Upper lobe of left lung (tissue), 4 donors: ENCODE measurements at regions not wholly inside any gene's neighbourhood (a gene's known extent, or its start where the extent isn't known, plus 50 kb on each side); places are given as distances from the start of the nearest gene placed in this dataset.

Experiments
- CTCF ChIP-seq, 6 experiments: fragments of 450-650 bp in 4 of 6; fragments of 200-600 bp in 2 of 6; sonication (generic) in 2 of 6; IDR thresholded peaks; one replicate each; pipeline ENCODE4 v1.5.1; 2016 to 2019; ENCODE audit warnings: antibody characterized with exemption in 6 of 6
- EP300 ChIP-seq, 4 donors: sonication (generic); formaldehyde crosslinking; IDR thresholded peaks; one replicate each; pipeline ENCODE4 v1.5.1; 2017; ENCODE audit warnings: antibody characterized with exemption in 4 of 4, control low read depth in 2 of 4
- POLR2A ChIP-seq, 4 donors: fragments of 450-650 bp; IDR thresholded peaks; one replicate each; pipeline ENCODE4 v1.5.1; 2016 to 2017; ENCODE audit warnings: antibody characterized with exemption in 4 of 4, mild to moderate bottlenecking in 2 of 4
- POLR2AphosphoS5 ChIP-seq, 2 donors: sonication (generic); formaldehyde crosslinking; IDR thresholded peaks; one replicate each; pipeline ENCODE4 v1.5.1; 2017; ENCODE audit warnings: antibody characterized with exemption in 2 of 2

GRCh38 chr6:168919470-168920179 is 334.0 kb downstream of the THBS2 start:
- TF ChIP-seq CTCF (IDR thresholded peaks at IDR 0.05) (no peak), POLR2A (IDR thresholded peaks at IDR 0.05) (no peak), POLR2AphosphoS5 (IDR thresholded peaks at IDR 0.05) (no peak), EP300 (IDR thresholded peaks at IDR 0.05) (no peak)
